ENCODE measurements at regions not wholly inside any gene's neighbourhood (a gene's known extent, or its start where the extent isn't known, plus 50 kb on each side); places are given as distances from the start of the nearest gene placed in this dataset.

DNA sequence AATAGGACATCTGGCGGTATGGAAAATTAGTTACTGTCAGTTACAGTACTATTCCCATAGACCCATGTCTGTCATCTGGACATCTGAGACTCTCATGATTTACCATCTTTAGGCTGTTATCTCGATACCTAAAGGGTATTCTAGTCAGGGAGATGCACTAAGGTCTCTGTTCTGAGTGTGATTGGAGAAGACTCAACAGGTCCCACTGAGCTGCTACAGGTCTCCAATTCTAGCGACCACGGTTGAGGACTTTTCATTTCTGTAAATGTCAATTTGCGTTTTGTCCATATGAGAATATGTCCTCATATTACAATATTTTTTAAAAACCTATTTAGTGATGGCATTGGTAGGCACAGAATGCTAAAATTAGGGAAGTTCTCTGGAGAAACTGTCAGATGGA lies 1160.2 kb downstream of the TMEM121 start:
- TF ChIP-seq, protein P1, sequence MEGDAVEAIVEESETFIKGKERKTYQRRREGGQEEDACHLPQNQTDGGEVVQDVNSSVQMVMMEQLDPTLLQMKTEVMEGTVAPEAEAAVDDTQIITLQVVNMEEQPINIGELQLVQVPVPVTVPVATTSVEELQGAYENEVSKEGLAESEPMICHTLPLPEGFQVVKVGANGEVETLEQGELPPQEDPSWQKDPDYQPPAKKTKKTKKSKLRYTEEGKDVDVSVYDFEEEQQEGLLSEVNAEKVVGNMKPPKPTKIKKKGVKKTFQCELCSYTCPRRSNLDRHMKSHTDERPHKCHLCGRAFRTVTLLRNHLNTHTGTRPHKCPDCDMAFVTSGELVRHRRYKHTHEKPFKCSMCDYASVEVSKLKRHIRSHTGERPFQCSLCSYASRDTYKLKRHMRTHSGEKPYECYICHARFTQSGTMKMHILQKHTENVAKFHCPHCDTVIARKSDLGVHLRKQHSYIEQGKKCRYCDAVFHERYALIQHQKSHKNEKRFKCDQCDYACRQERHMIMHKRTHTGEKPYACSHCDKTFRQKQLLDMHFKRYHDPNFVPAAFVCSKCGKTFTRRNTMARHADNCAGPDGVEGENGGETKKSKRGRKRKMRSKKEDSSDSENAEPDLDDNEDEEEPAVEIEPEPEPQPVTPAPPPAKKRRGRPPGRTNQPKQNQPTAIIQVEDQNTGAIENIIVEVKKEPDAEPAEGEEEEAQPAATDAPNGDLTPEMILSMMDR (IDR thresholded peaks at IDR 0.05; ENCODE audit: control extremely low read depth, extremely low read depth): no peak
- Histone ChIP-seq H3K27ac (ENCODE audit: low read depth in 1 of 2, low read length in 1 of 2) (no peak overlapping the region), H3K4me1 (ENCODE audit: control insufficient read depth in 5 of 5, insufficient read depth in 5 of 5, low read length in 5 of 5) (peaks cover 0 to 2% (median 0%) of the 10 kb centered on the region in 5 donors), H3K9ac (ENCODE audit: insufficient read depth in 1 of 2, low read length in 2 of 2) (no peak overlapping the region), H3K36me3 (ENCODE audit: control insufficient read depth in 4 of 4, insufficient read depth in 4 of 4, low read length in 4 of 4) (no peaks in the 10 kb centered on the region), H3K27me3 (ENCODE audit: control insufficient read depth in 3 of 3, insufficient read depth in 3 of 3, low read length in 2 of 3) (peaks cover 0 to 5% (median 0%) of the 10 kb centered on the region in 3 donors), H3K9me3 (ENCODE audit: control insufficient read depth in 4 of 4, insufficient read depth in 3 of 4, low read length in 3 of 4) (peaks cover 0 to 11% (median under 1%) of the 10 kb centered on the region in 4 donors), H3K4me3 (no peak overlapping the region)
- 69 to 78% methylated on average over 5 of the region's 5 CpGs for WGBS, 2 donors
- no peak for DNase-seq
- ATAC-seq (ENCODE audit: insufficient read depth, low FRiP score): no peak

DNA sequence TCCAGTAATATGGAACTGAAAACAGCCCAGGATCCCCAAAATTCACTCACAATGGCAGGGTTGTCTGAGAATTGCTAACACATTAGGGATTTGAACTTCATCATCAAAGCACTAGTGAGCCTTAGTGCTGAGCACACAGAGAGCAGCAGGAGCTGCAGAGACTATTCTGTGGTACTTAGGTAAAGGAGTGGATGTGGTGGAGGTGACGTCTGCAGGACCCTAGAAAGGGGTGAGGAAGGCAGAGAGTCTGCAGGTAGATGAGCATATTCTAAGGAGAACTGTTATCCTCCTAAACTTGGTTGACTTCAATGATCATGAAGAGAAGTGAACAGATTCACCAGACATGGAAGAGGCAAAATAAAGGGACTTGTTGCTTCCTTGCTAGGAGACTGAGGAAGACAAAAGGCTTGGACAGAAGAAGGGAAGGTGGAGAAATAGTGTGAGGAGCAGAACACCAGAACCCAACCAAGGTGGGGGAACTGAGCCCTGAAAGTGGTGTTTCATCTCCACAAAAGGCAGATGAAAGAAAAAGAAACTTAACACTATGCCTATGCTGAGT lies 1164.0 kb downstream of the TMEM121 start:
- H3K36me3 ChIP-seq (ENCODE audit: control insufficient read depth in 4 of 4, insufficient read depth in 4 of 4, low read length in 4 of 4): no peaks in the 10 kb centered on the region
- peaks cover 0 to 3% (median under 1%) of the 10 kb centered on the region in 4 donors for H3K9me3 ChIP-seq (ENCODE audit: control insufficient read depth in 4 of 4, insufficient read depth in 3 of 4, low read length in 3 of 4)
- 29 to 82% methylated on average over 1 of the region's 1 CpG for WGBS, 2 donors
- H3K4me3 ChIP-seq: no peak overlapping the region
- peaks cover 0 to 5% (median 0%) of the 10 kb centered on the region in 3 donors for H3K27me3 ChIP-seq (ENCODE audit: control insufficient read depth in 3 of 3, insufficient read depth in 3 of 3, low read length in 2 of 3)
- TF ChIP-seq, protein P1 (IDR thresholded peaks at IDR 0.05; ENCODE audit: control extremely low read depth, extremely low read depth): no peak
- H3K4me1 ChIP-seq (ENCODE audit: control insufficient read depth in 5 of 5, insufficient read depth in 5 of 5, low read length in 5 of 5): peaks cover 0 to 2% (median 0%) of the 10 kb centered on the region in 5 donors
- ATAC-seq (ENCODE audit: insufficient read depth, low FRiP score): no peak
- DNase-seq: no peak
- H3K27ac ChIP-seq (ENCODE audit: low read depth in 1 of 2, low read length in 1 of 2): no peak overlapping the region
- no peak overlapping the region for H3K9ac ChIP-seq (ENCODE audit: insufficient read depth in 1 of 2, low read length in 2 of 2)

DNA sequence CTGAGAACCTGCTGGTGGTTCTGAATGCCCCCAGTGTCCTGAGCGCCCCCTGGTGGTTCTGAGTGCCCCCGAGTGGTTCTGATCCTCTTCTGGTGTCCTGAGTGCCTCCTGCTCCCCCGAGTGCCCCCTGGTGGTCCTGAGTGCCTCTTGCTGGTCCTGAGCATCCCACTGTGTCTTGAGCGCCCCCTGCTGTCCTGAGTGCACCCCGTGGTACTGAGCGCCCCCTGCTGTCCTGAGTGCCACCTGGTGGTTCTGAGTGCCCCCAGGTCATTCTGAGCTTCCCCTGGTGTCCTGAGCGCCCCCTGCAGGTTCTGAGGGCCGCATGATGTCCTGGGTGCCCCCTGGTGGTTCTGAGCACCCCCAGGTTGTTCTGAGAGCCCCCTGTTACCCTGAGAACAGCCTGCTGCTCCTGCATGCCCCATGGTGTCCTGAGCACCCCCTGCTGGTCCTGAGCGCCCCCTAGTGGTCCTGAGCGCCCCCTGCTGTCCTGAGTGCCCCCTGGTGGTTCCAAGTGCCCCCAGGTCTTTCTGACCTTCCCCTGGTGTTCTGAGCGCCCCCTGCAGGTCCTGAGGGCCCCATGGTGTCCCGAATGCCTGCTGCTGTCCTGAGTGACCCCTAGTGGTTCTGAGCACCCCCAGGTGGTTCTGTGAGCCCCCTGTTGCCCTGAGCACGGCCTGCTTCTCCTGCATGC lies 1165.4 kb downstream of the TMEM121 start:
- no peaks in the 10 kb centered on the region for H3K36me3 ChIP-seq (ENCODE audit: control insufficient read depth in 4 of 4, insufficient read depth in 4 of 4, low read length in 4 of 4)
- no peak for DNase-seq
- WGBS, 2 donors: 70 to 71% methylated on average over 13 of the region's 13 CpGs
- H3K9ac ChIP-seq (ENCODE audit: insufficient read depth in 1 of 2, low read length in 2 of 2): no peak overlapping the region
- no peak overlapping the region for H3K4me3 ChIP-seq
- ATAC-seq (ENCODE audit: insufficient read depth, low FRiP score): no peak
- no peak overlapping the region for H3K27ac ChIP-seq (ENCODE audit: low read depth in 1 of 2, low read length in 1 of 2)
- peaks cover 0 to 3% (median 0%) of the 10 kb centered on the region in 4 donors for H3K9me3 ChIP-seq (ENCODE audit: control insufficient read depth in 4 of 4, insufficient read depth in 3 of 4, low read length in 3 of 4)
- TF ChIP-seq, protein P1 (IDR thresholded peaks at IDR 0.05; ENCODE audit: control extremely low read depth, extremely low read depth): no peak
- H3K27me3 ChIP-seq (ENCODE audit: control insufficient read depth in 3 of 3, insufficient read depth in 3 of 3, low read length in 2 of 3): peaks cover 0 to 4% (median 0%) of the 10 kb centered on the region in 3 donors
- peaks cover 0 to 2% (median 0%) of the 10 kb centered on the region in 5 donors for H3K4me1 ChIP-seq (ENCODE audit: control insufficient read depth in 5 of 5, insufficient read depth in 5 of 5, low read length in 5 of 5)
